ENCODE measurements at regions not wholly inside any gene's neighbourhood (a gene's known extent, or its start where the extent isn't known, plus 50 kb on each side); places are given as distances from the start of the nearest gene placed in this dataset.

- DNase-seq (ENCODE audit: low spot score) (no peak), FAIRE-seq (no peak)
Observed at GRCh38 chr11:86726770-86727504, 54.5 kb upstream of the ME3 start.

DNA sequence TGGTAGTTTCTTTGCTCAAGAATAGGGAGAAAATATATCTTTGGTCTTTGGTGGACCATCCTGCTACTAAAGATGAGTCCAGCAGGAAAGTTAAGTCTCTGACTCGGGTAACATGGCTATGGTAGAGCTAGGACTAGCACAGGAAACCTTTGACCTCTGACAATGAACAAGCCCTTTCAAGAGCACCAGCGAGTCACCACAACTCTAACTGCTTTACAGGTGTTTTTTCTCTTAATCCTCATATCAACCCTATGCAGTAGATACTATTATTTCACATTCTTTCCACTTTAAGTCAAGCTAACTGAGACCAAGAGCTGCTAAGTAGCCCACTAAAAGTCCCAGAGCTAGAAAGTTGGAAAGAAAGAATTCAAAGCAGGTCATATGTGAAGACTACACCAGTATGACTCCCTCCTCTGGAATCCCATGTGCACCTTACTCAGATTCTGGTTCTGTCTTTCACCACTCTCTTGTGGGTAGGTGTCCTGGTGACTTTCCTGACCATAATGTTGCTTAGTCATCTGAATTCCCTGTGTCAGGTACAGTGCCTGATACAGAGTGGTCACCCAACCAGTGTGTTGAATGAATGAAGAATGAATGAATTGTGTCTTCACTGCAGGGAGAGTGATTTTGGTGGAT, 53.8 kb upstream of the ME3 start:
- peak; percentile 72 for DNase-seq (ENCODE audit: low spot score)
- peak; percentile 77 for FAIRE-seq

DNA sequence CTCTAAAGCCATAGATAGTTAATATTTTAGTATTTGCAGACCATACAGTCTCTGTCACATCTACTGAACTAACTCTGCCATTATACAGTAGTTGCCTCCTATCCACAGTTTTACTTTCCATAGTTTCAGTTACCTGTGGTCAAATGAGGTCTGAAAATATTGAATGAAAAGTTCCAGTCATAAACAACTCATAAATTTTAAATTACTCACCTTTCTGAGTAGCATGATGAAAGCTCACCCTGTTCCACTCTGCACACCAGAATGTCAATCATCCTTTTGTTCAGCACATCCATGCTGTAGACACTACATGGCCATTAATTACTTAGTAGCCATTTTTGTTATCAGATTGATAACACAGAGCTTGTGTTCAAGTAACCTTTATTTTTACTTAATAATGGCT, 51.7 kb upstream of the ME3 start:
- no peak for FAIRE-seq
- DNase-seq (ENCODE audit: low spot score): no peak

- no peak for FAIRE-seq
- DNase-seq (ENCODE audit: low spot score): no peak
Observed at GRCh38 chr11:86723281-86723680, 50.9 kb upstream of the ME3 start.

- DNase-seq (ENCODE audit: low spot score) (no peak), FAIRE-seq (no peak)
Observed at GRCh38 chr11:86722748-86723147, 50.3 kb upstream of the ME3 start.

All from urothelium cell line (cell line).